Hepatocyte (in vitro differentiated cells): ENCODE measurements at regions not wholly inside any gene's neighbourhood (a gene's known extent, or its start where the extent isn't known, plus 50 kb on each side); places are given as distances from the start of the nearest gene placed in this dataset.

Experiments used
- DNase-seq: peaks from one replicate; pipeline ENCODE4 v3.0.0-alpha.2; 2016; ENCODE audit warnings: low spot score
- H2AFZ ChIP-seq: fragments of 200-600 bp; sonication (generic); 2 replicates; pipeline ENCODE4 v1.6.0; 2016; ENCODE audit warnings: antibody characterized with exemption, mild to moderate bottlenecking
- H3K27ac ChIP-seq: fragments of 200-600 bp; sonication (generic); 2 replicates; pipeline ENCODE4 v1.5.1; 2016; ENCODE audit warnings: mild to moderate bottlenecking
- H3K27me3 ChIP-seq: fragments of 200-600 bp; sonication (generic); 2 replicates; pipeline ENCODE4 v1.6.1; 2016
- H3K36me3 ChIP-seq: fragments of 200-600 bp; sonication (generic); replicated peaks from 2 replicates; pipeline ENCODE4 v1.5.1; 2016; ENCODE audit warnings: low read depth; ENCODE audit not compliant: insufficient read depth
- H3K4me1 ChIP-seq: fragments of 200-600 bp; sonication (generic); 2 replicates; pipeline ENCODE4 v1.5.1; 2016; ENCODE audit warnings: mild to moderate bottlenecking, moderate library complexity; ENCODE audit not compliant: insufficient read depth
- H3K4me2 ChIP-seq: fragments of 200-600 bp; sonication (generic); 2 replicates; pipeline ENCODE4 v1.6.0; 2016
- H3K4me3 ChIP-seq: fragments of 200-600 bp; sonication (generic); 2 replicates; pipeline ENCODE4 v1.5.1; 2016; ENCODE audit warnings: mild to moderate bottlenecking
- H3K79me2 ChIP-seq: fragments of 200-600 bp; sonication (generic); 2 replicates; pipeline ENCODE4 v1.6.0; 2017; ENCODE audit warnings: mild to moderate bottlenecking
- H3K9me2 ChIP-seq: fragments of 200-600 bp; sonication (generic); replicated peaks from 2 replicates; pipeline ENCODE4 v1.6.0; 2017; ENCODE audit warnings: mild to moderate bottlenecking; ENCODE audit not compliant: insufficient read depth
- H3K9me3 ChIP-seq: fragments of 200-600 bp; sonication (generic); 2 replicates; pipeline ENCODE4 v1.5.1; 2016; ENCODE audit warnings: low read depth, mild to moderate bottlenecking
- H4K20me1 ChIP-seq: fragments of 200-600 bp; sonication (generic); 2 replicates; pipeline ENCODE4 v1.6.0; 2016; ENCODE audit warnings: mild to moderate bottlenecking; ENCODE audit not compliant: insufficient read depth, poor library complexity, severe bottlenecking
- CTCF ChIP-seq: fragments of 200-600 bp; sonication (generic); IDR thresholded peaks from 2 replicates; pipeline ENCODE4 v1.5.1; 2016; ENCODE audit warnings: antibody characterized with exemption, mild to moderate bottlenecking; ENCODE audit not compliant: poor library complexity
- EZH2 ChIP-seq: fragments of 200-600 bp; sonication (generic); IDR thresholded peaks from 2 replicates; pipeline ENCODE4 v1.6.1; 2016; ENCODE audit warnings: antibody characterized with exemption, mild to moderate bottlenecking, borderline replicate concordance
- EZH2phosphoT487 ChIP-seq: fragments of 200-600 bp; sonication (generic); IDR thresholded peaks from one replicate; pipeline ENCODE4 v1.6.1; 2018; ENCODE audit warnings: antibody characterized with exemption, mild to moderate bottlenecking, low read depth, moderate library complexity; ENCODE audit not compliant: unreplicated experiment, severe bottlenecking
- WGBS: methylation state at CpG from one replicate; pipeline ENCODE4 v1.1.6; 2016; ENCODE audit warnings: low lambda C conversion rate; ENCODE audit errors: missing lambda C conversion rate; 5-methylcytosine and 5-hydroxymethylcytosine counted together

- Histone ChIP-seq H3K27me3 (no peaks in the 10 kb centered on the region), H3K9me3 (no peaks in the 10 kb centered on the region), H3K27ac (no peak overlapping the region), H3K9me2 (no peaks in the 10 kb centered on the region), H3K4me3 (no peak overlapping the region), H3K36me3 (no peaks in the 10 kb centered on the region), H2AFZ (no peak overlapping the region), H3K4me2 (no peak overlapping the region), H3K79me2 (no peaks in the 10 kb centered on the region), H4K20me1 (no peaks in the 10 kb centered on the region), H3K4me1 (no peaks in the 10 kb centered on the region)
- WGBS: 71% methylated on average over 8 of the region's 8 CpGs
- DNase-seq: no peak
- TF ChIP-seq CTCF (no peak), EZH2 (no peak), EZH2phosphoT487 (no peak)
Measured at GRCh38 chr1:221487781-221488524, 253.9 kb downstream of the DUSP10 start.

- no peaks in the 10 kb centered on the region for H3K79me2 ChIP-seq
- no peak overlapping the region for H2AFZ ChIP-seq
- no peak overlapping the region for H3K27ac ChIP-seq
- no peaks in the 10 kb centered on the region for H4K20me1 ChIP-seq
- H3K4me3 ChIP-seq: no peak overlapping the region
- 86% methylated on average over 1 of the region's 1 CpG for WGBS
- no peak for TF ChIP-seq EZH2phosphoT487
- no peak for TF ChIP-seq CTCF
- TF ChIP-seq EZH2: no peak
- H3K27me3 ChIP-seq: no peaks in the 10 kb centered on the region
- H3K9me2 ChIP-seq: no peaks in the 10 kb centered on the region
- no peaks in the 10 kb centered on the region for H3K36me3 ChIP-seq
- no peaks in the 10 kb centered on the region for H3K9me3 ChIP-seq
- no peak overlapping the region for H3K4me2 ChIP-seq
- DNase-seq: no peak
- H3K4me1 ChIP-seq: no peaks in the 10 kb centered on the region
Measured at GRCh38 chr1:221488550-221488949, 253.3 kb downstream of the DUSP10 start.

- no peaks in the 10 kb centered on the region for H3K79me2 ChIP-seq
- no peaks in the 10 kb centered on the region for H3K27me3 ChIP-seq
- no peaks in the 10 kb centered on the region for H3K4me1 ChIP-seq
- H3K4me2 ChIP-seq: no peak overlapping the region
- 85% methylated on average over 2 of the region's 2 CpGs for WGBS
- DNase-seq: no peak
- no peak overlapping the region for H3K4me3 ChIP-seq
- TF ChIP-seq CTCF (no peak), EZH2 (no peak), EZH2phosphoT487 (no peak)
- no peak overlapping the region for H2AFZ ChIP-seq
- H3K36me3 ChIP-seq: no peaks in the 10 kb centered on the region
- no peak overlapping the region for H3K27ac ChIP-seq
- H3K9me3 ChIP-seq: no peaks in the 10 kb centered on the region
- H4K20me1 ChIP-seq: no peaks in the 10 kb centered on the region
- H3K9me2 ChIP-seq: no peaks in the 10 kb centered on the region
Measured at GRCh38 chr1:221494670-221495069, 247.2 kb downstream of the DUSP10 start.

GRCh38 chr1:221497046-221497445 is 244.8 kb downstream of the DUSP10 start:
- Histone ChIP-seq H3K9me3 (no peaks in the 10 kb centered on the region), H3K4me1 (no peaks in the 10 kb centered on the region), H3K27me3 (no peaks in the 10 kb centered on the region), H3K4me2 (no peak overlapping the region), H3K27ac (no peak overlapping the region), H3K9me2 (no peaks in the 10 kb centered on the region), H4K20me1 (no peaks in the 10 kb centered on the region), H3K4me3 (no peak overlapping the region), H3K79me2 (no peaks in the 10 kb centered on the region), H3K36me3 (no peaks in the 10 kb centered on the region), H2AFZ (no peak overlapping the region)
- no peak for DNase-seq
- TF ChIP-seq EZH2phosphoT487: no peak
- TF ChIP-seq EZH2: no peak
- TF ChIP-seq CTCF: no peak
- WGBS: 87% methylated on average over 3 of the region's 3 CpGs
